Neuronal stem cell (in vitro differentiated cells): ENCODE measurements at regions not wholly inside any gene's neighbourhood (a gene's known extent, or its start where the extent isn't known, plus 50 kb on each side); places are given as distances from the start of the nearest gene placed in this dataset.

ENCODE experiments used
- DNase-seq: peaks from one replicate; pipeline ENCODE4 v3.0.0-alpha.2; 2013; ENCODE audit warnings: low spot score
- H2AFZ ChIP-seq: one replicate; pipeline ENCODE4 v1.6.1; 2013; ENCODE audit warnings: mild to moderate bottlenecking, low read length, inconsistent platforms
- H2AK5ac ChIP-seq: 2 replicates; pipeline ENCODE4 v1.6.1; 2013; ENCODE audit warnings: low read depth, mild to moderate bottlenecking, inconsistent platforms, low read length, moderate library complexity, mixed read lengths
- H2BK120ac ChIP-seq: 2 replicates; pipeline ENCODE4 v1.6.1; 2013; ENCODE audit warnings: low read depth, mild to moderate bottlenecking, inconsistent platforms, low read length, moderate library complexity, mixed read lengths
- H2BK12ac ChIP-seq: one replicate; pipeline ENCODE4 v1.6.1; 2013; ENCODE audit warnings: low read length, inconsistent platforms
- H2BK15ac ChIP-seq: 2 replicates; pipeline ENCODE4 v1.6.1; 2013; ENCODE audit warnings: mild to moderate bottlenecking, low read length, inconsistent platforms, mixed read lengths
- H2BK5ac ChIP-seq: one replicate; pipeline ENCODE4 v1.6.1; 2013; ENCODE audit warnings: inconsistent platforms, mild to moderate bottlenecking, low read length, moderate library complexity
- H3K14ac ChIP-seq: one replicate; pipeline ENCODE4 v1.6.1; 2013; ENCODE audit warnings: low read length, inconsistent platforms
- H3K18ac ChIP-seq: 2 replicates; pipeline ENCODE4 v1.6.1; 2013; ENCODE audit warnings: low read length, inconsistent platforms
- H3K23ac ChIP-seq: 2 replicates; pipeline ENCODE4 v1.6.1; 2013; ENCODE audit warnings: low read depth, mild to moderate bottlenecking, mixed read lengths, low read length, inconsistent platforms; ENCODE audit not compliant: poor library complexity
- H3K27ac ChIP-seq: replicated peaks from 3 replicates; pipeline ENCODE4 v1.5.1; 2013; ENCODE audit warnings: low read length, inconsistent platforms
- H3K27me3 ChIP-seq, 3 experiments: 2 replicates each; pipeline ENCODE4 v1.6.1; 2013; ENCODE audit warnings: low read length in 3 of 3, mild to moderate bottlenecking in 2 of 3, inconsistent platforms in 1 of 3, low read depth in 1 of 3, mixed read lengths in 1 of 3, moderate library complexity in 1 of 3; ENCODE audit not compliant: control insufficient read depth in 3 of 3, insufficient read depth in 3 of 3
- H3K36me3 ChIP-seq, 2 donors: replicated peaks in 1 of 2; 2 replicates each; pipeline ENCODE4 v1.6.1; 2013; ENCODE audit warnings: low read length in 2 of 2; ENCODE audit not compliant: control insufficient read depth in 2 of 2, insufficient read depth in 2 of 2
- H3K4ac ChIP-seq: 2 replicates; pipeline ENCODE4 v1.6.1; 2013; ENCODE audit warnings: inconsistent platforms, mild to moderate bottlenecking, low read length, moderate library complexity
- H3K4me1 ChIP-seq, 2 donors: 1 replicate in 1 of 2; 2 replicates in 1 of 2; pipeline ENCODE4 v1.6.1; 2013; ENCODE audit warnings: low read length in 2 of 2, low read depth in 1 of 2; ENCODE audit not compliant: control insufficient read depth in 2 of 2, insufficient read depth in 1 of 2
- H3K4me2 ChIP-seq: one replicate; pipeline ENCODE4 v1.6.1; 2013; ENCODE audit warnings: mild to moderate bottlenecking, low read length, inconsistent platforms; ENCODE audit not compliant: insufficient read depth, poor library complexity, severe bottlenecking
- H3K4me3 ChIP-seq, 2 donors: 2 replicates each; pipeline ENCODE4 v1.5.1; 2013; ENCODE audit warnings: low read length in 2 of 2, mild to moderate bottlenecking in 2 of 2, inconsistent platforms in 1 of 2, moderate library complexity in 1 of 2
- H3K79me1 ChIP-seq: one replicate; pipeline ENCODE4 v1.6.1; 2013; ENCODE audit warnings: low read depth, mild to moderate bottlenecking, inconsistent platforms, low read length, moderate library complexity
- H3K9ac ChIP-seq: one replicate; pipeline ENCODE4 v1.6.1; 2013; ENCODE audit warnings: mild to moderate bottlenecking, low read depth, low read length, inconsistent platforms; ENCODE audit not compliant: poor library complexity
- H3K9me3 ChIP-seq, 2 donors: replicated peaks in 1 of 2; 2 replicates each; pipeline versions ENCODE3 to v1.6.1; 2013; ENCODE audit warnings: low read length in 2 of 2, mild to moderate bottlenecking in 2 of 2, inconsistent platforms in 1 of 2, low read depth in 1 of 2, mixed read lengths in 1 of 2, moderate library complexity in 1 of 2; ENCODE audit not compliant: control insufficient read depth in 2 of 2, insufficient read depth in 1 of 2
- H4K8ac ChIP-seq: one replicate; pipeline ENCODE4 v1.6.1; 2013; ENCODE audit warnings: low read depth, mild to moderate bottlenecking, inconsistent platforms, low read length, moderate library complexity
- H4K91ac ChIP-seq: one replicate; pipeline ENCODE4 v1.6.1; 2013; ENCODE audit warnings: low read length, low read depth, mild to moderate bottlenecking, inconsistent platforms; ENCODE audit not compliant: poor library complexity
- WGBS, 2 donors: extraction: QIAGEN DNeasy Blood & Tissue Kit; methylation state at CpG; one replicate each; pipeline ENCODE4 v1.1.7; 2013; ENCODE audit warnings: missing lambda C conversion rate in 2 of 2, mixed read lengths in 1 of 2; ENCODE audit not compliant: insufficient read length in 2 of 2, insufficient replicate concordance in 1 of 2; ENCODE audit errors: extremely low coverage in 2 of 2; 5-methylcytosine and 5-hydroxymethylcytosine counted together

- H3K4me2 ChIP-seq: no peak overlapping the region
- no peak overlapping the region for H3K14ac ChIP-seq
- H2BK15ac ChIP-seq: no peak overlapping the region
- no peaks in the 10 kb centered on the region for H3K27me3 ChIP-seq
- no CpG with 5 or more reads among the region's 1 CpG for WGBS, 2 donors
- H3K23ac ChIP-seq: no peak overlapping the region
- H4K8ac ChIP-seq: no peak overlapping the region
- no peak overlapping the region for H2BK5ac ChIP-seq
- H3K9ac ChIP-seq: no peak overlapping the region
- no peaks in the 10 kb centered on the region for H3K9me3 ChIP-seq
- no peak overlapping the region for H3K18ac ChIP-seq
- H3K4ac ChIP-seq: no peak overlapping the region
- H4K91ac ChIP-seq: no peak overlapping the region
- H3K79me1 ChIP-seq: no peaks in the 10 kb centered on the region
- no peaks in the 10 kb centered on the region for H3K4me1 ChIP-seq
- no peak overlapping the region for H3K4me3 ChIP-seq
- H3K27ac ChIP-seq: no peak overlapping the region
- no peak overlapping the region for H2AFZ ChIP-seq
- H2AK5ac ChIP-seq: no peak overlapping the region
- H2BK12ac ChIP-seq: no peak overlapping the region
- no peak overlapping the region for H2BK120ac ChIP-seq
- H3K36me3 ChIP-seq: no peaks in the 10 kb centered on the region
- DNase-seq: no peak
These were observed 214.6 kb downstream of the DEPDC1B start for GRCh38 chr5:60485361-60485760.

DNA sequence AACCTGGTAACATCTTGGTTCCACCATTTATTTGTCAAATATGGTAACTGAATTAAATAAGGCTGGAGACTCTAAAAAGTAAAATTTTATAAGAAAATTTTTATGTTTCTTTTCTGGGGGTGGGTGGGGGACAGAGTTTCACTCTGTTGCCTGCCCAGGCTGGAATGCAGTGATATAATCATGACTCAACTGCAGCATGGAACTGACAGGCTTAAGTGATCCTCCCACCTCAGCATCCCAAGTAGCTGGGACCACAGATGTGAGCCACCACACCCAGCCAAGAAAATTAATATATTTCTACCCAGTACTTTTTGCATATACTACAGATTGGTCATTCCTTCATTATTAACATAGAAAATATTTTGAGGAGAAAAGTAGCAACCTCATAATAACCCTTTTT, 216.9 kb downstream of the DEPDC1B start:
- no peak overlapping the region for H4K8ac ChIP-seq
- H3K27ac ChIP-seq: no peak overlapping the region
- H2BK5ac ChIP-seq: no peak overlapping the region
- no peak overlapping the region for H3K4me2 ChIP-seq
- H3K36me3 ChIP-seq: no peaks in the 10 kb centered on the region
- no peaks in the 10 kb centered on the region for H3K79me1 ChIP-seq
- no peak overlapping the region for H2BK120ac ChIP-seq
- H3K4me3 ChIP-seq: no peak overlapping the region
- no peak overlapping the region for H3K23ac ChIP-seq
- no peak overlapping the region for H3K9ac ChIP-seq
- H3K9me3 ChIP-seq: no peaks in the 10 kb centered on the region
- no peak overlapping the region for H2AFZ ChIP-seq
- DNase-seq: no peak
- H2AK5ac ChIP-seq: no peak overlapping the region
- H3K18ac ChIP-seq: no peak overlapping the region
- H3K4ac ChIP-seq: no peak overlapping the region
- no peak overlapping the region for H4K91ac ChIP-seq
- no peak overlapping the region for H2BK15ac ChIP-seq
- H3K4me1 ChIP-seq: no peaks in the 10 kb centered on the region
- no peaks in the 10 kb centered on the region for H3K27me3 ChIP-seq
- no peak overlapping the region for H3K14ac ChIP-seq
- no peak overlapping the region for H2BK12ac ChIP-seq

- WGBS, 2 donors: no CpG with 5 or more reads among the region's 1 CpG
- no peaks in the 10 kb centered on the region for H3K4me1 ChIP-seq
- H2AK5ac ChIP-seq: no peak overlapping the region
- peaks cover 2 to 4% of the 10 kb centered on the region in 2 donors for H3K9me3 ChIP-seq
- no peak overlapping the region for H3K27ac ChIP-seq
- no peak overlapping the region for H3K4me2 ChIP-seq
- no peak overlapping the region for H2BK5ac ChIP-seq
- no peak overlapping the region for H3K4me3 ChIP-seq
- H2BK12ac ChIP-seq: no peak overlapping the region
- H3K18ac ChIP-seq: no peak overlapping the region
- no peak overlapping the region for H4K8ac ChIP-seq
- H2AFZ ChIP-seq: peak overlapping the region; percentile 38
- no peaks in the 10 kb centered on the region for H3K79me1 ChIP-seq
- H3K9ac ChIP-seq: no peak overlapping the region
- no peak overlapping the region for H3K23ac ChIP-seq
- H4K91ac ChIP-seq: no peak overlapping the region
- no peak overlapping the region for H3K14ac ChIP-seq
- H3K27me3 ChIP-seq: no peaks in the 10 kb centered on the region
- H3K4ac ChIP-seq: no peak overlapping the region
- no peak overlapping the region for H2BK120ac ChIP-seq
- no peak overlapping the region for H2BK15ac ChIP-seq
- no peak for DNase-seq
- H3K36me3 ChIP-seq: no peaks in the 10 kb centered on the region
These were observed 217.7 kb downstream of the DEPDC1B start for GRCh38 chr5:60482301-60482700.

DNA sequence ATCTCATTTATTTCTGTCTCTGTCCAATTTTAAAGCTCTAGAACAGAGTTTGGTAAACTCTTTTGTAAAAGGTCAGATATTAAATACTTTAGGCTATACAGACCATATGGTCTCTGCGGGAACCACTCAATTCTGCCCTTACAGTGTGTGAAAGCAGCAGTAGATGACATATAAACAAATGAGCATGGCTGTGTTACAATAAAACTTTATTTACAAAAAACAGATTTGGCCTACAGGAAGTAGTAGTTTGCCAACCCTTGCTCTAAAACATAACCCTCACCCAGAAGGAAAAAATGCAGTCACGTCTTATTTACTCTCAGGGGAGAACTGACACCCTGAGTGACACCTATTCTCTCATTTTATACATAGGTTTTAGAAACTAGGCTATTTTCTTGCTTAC, 220.4 kb downstream of the DEPDC1B start:
- H3K79me1 ChIP-seq: no peaks in the 10 kb centered on the region
- no peak overlapping the region for H3K4me3 ChIP-seq
- H4K91ac ChIP-seq: no peak overlapping the region
- no peak overlapping the region for H3K27ac ChIP-seq
- no peaks in the 10 kb centered on the region for H3K36me3 ChIP-seq
- H2AK5ac ChIP-seq: no peak overlapping the region
- H2AFZ ChIP-seq: no peak overlapping the region
- H3K27me3 ChIP-seq: no peaks in the 10 kb centered on the region
- no peak overlapping the region for H2BK12ac ChIP-seq
- no peaks in the 10 kb centered on the region for H3K4me1 ChIP-seq
- no peak overlapping the region for H4K8ac ChIP-seq
- H3K14ac ChIP-seq: no peak overlapping the region
- H3K4ac ChIP-seq: no peak overlapping the region
- no peak overlapping the region for H3K23ac ChIP-seq
- peaks cover 2 to 4% of the 10 kb centered on the region in 2 donors for H3K9me3 ChIP-seq
- H3K4me2 ChIP-seq: no peak overlapping the region
- WGBS, 2 donors: no CpG with 5 or more reads among the region's 2 CpGs
- no peak overlapping the region for H2BK5ac ChIP-seq
- no peak overlapping the region for H3K18ac ChIP-seq
- no peak overlapping the region for H2BK120ac ChIP-seq
- H3K9ac ChIP-seq: no peak overlapping the region
- DNase-seq: no peak
- H2BK15ac ChIP-seq: no peak overlapping the region
